ENCODE measurements at regions not wholly inside any gene's neighbourhood (a gene's known extent, or its start where the extent isn't known, plus 50 kb on each side); places are given as distances from the start of the nearest gene placed in this dataset.

DNA sequence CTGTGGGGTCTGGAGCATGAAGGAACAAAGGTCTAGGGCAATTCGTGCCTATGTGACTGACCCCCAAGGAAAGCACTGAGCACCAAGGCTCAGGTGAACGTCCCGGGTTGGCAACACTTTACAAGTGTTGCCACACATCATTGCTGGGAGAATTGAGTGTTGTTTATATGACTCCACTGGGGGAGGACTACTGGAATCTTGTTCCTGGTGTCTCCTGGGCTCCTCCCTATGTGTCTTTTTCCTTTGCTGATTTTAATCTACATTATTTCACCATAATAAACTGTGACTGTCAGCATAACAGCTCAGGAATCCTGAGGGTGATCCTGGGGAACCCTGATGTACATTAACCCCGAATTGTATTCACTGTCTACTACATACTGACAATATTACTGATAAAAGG, 207.7 kb upstream of the BMP2 start:
- TF ChIP-seq, protein P1, sequence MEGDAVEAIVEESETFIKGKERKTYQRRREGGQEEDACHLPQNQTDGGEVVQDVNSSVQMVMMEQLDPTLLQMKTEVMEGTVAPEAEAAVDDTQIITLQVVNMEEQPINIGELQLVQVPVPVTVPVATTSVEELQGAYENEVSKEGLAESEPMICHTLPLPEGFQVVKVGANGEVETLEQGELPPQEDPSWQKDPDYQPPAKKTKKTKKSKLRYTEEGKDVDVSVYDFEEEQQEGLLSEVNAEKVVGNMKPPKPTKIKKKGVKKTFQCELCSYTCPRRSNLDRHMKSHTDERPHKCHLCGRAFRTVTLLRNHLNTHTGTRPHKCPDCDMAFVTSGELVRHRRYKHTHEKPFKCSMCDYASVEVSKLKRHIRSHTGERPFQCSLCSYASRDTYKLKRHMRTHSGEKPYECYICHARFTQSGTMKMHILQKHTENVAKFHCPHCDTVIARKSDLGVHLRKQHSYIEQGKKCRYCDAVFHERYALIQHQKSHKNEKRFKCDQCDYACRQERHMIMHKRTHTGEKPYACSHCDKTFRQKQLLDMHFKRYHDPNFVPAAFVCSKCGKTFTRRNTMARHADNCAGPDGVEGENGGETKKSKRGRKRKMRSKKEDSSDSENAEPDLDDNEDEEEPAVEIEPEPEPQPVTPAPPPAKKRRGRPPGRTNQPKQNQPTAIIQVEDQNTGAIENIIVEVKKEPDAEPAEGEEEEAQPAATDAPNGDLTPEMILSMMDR (IDR thresholded peaks at IDR 0.05; ENCODE audit: insufficient read depth, low read depth, low read length), result no peak
- TF ChIP-seq EZH2 (IDR thresholded peaks at IDR 0.05; ENCODE audit: insufficient read depth, low read length), result no peak

Data from astrocyte (in vitro differentiated cells and primary cell).